HCT116 (cell line): ENCODE measurements at regions not wholly inside any gene's neighbourhood (a gene's known extent, or its start where the extent isn't known, plus 50 kb on each side); places are given as distances from the start of the nearest gene placed in this dataset.

Experiments used
- ATAC-seq: fragments of 200-7000 bp; cut with Tn5 transposase; 2 replicates; pipeline ENCODE4 v1.9.1; 2020; ENCODE audit warnings: mild to moderate bottlenecking, moderate library complexity
- BruUV-seq: library from RNA; stranded (reverse); fragments of 400-500 nt; replicated peaks from 2 replicates; lab custom pipeline; 2021; lab: Mats Ljungman, UMichigan
- CTCF ChIA-PET: fragments of 300-600 bp; sonication (Branson Sonifier 250); formaldehyde crosslinking; loops from one replicate; lab custom pipeline; 2021; ENCODE audit warnings: antibody characterized with exemption; lab: Charles Lee
- POLR2A ChIA-PET: fragments of 300-600, 350-600 bp; sonication (Branson Sonifier 250); formaldehyde crosslinking; loops from one replicate; lab custom pipeline; 2021; ENCODE audit warnings: antibody characterized with exemption; lab: Charles Lee
- RAD21 ChIA-PET, 2 experiments: fragments of 300-600 bp; sonication (Branson Sonifier 250); formaldehyde crosslinking; loops; one replicate each; lab custom pipeline; 2023; ENCODE audit warnings: low total read pairs in 2 of 2; ENCODE audit not compliant: uncharacterized antibody in 2 of 2, unreplicated experiment in 2 of 2, low non-redundant PET in 1 of 2; lab: Charles Lee
- DNase-seq: peaks from one replicate; pipeline ENCODE4 v3.0.0-alpha.2; 2010; ENCODE audit warnings: low read depth, low spot score
- H2AFZ ChIP-seq: fragments of 200-600 bp; shearing (Covaris generic), sonication (generic); 2 replicates; pipeline ENCODE4 v1.6.1; 2017; ENCODE audit warnings: low read depth, mixed run types, mixed read lengths, antibody characterized with exemption, low read length; ENCODE audit not compliant: poor library complexity, severe bottlenecking
- H3K27ac ChIP-seq: 2 replicates; pipeline ENCODE4 v1.5.1; 2012; ENCODE audit warnings: low read depth, low read length
- H3K27me3 ChIP-seq: fragments of 200-600 bp; sonication (generic); 2 replicates; pipeline ENCODE4 v1.6.1; 2016; ENCODE audit warnings: mixed run types, low read length, mixed read lengths; ENCODE audit not compliant: insufficient read depth
- H3K36me3 ChIP-seq, 2 experiments: fragments of 200-500 bp in 1 of 2; fragments of 200-600 bp in 1 of 2; sonication (Bioruptor generic) in 1 of 2; sonication (generic) in 1 of 2; 2 replicates each; pipeline versions ENCODE4 v1.5.1 to v1.6.1; 2014 to 2016; ENCODE audit warnings: low read length in 2 of 2, inconsistent platforms in 1 of 2, mixed read lengths in 1 of 2, mixed run types in 1 of 2; ENCODE audit not compliant: insufficient read depth in 2 of 2, control insufficient read depth in 1 of 2
- H3K4me1 ChIP-seq, 2 experiments: fragments of 200-600 bp in 1 of 2; sonication (generic) in 1 of 2; 2 replicates each; pipeline versions ENCODE4 v1.5.1 to v1.6.1; 2012 to 2017; ENCODE audit warnings: low read length in 2 of 2, inconsistent platforms in 1 of 2, mild to moderate bottlenecking in 1 of 2, mixed read lengths in 1 of 2, mixed run types in 1 of 2, moderate library complexity in 1 of 2; ENCODE audit not compliant: insufficient read depth in 2 of 2, control insufficient read depth in 1 of 2
- H3K4me2 ChIP-seq: fragments of 200-600 bp; sonication (generic); 2 replicates; pipeline ENCODE4 v1.6.1; 2017; ENCODE audit warnings: mixed run types, low read length, mixed read lengths
- H3K4me3 ChIP-seq, 2 experiments: fragments of 200-600 bp in 1 of 2; sonication (generic) in 1 of 2; replicated peaks in 1 of 2; 2 replicates each; pipeline ENCODE4 v1.5.1; 2011 to 2016; ENCODE audit warnings: low read length in 2 of 2, control low read depth in 1 of 2, low read depth in 1 of 2, mild to moderate bottlenecking in 1 of 2, mixed read lengths in 1 of 2, mixed run types in 1 of 2
- H3K79me2 ChIP-seq: fragments of 200-600 bp; sonication (generic); 2 replicates; pipeline ENCODE4 v1.6.1; 2017; ENCODE audit warnings: mild to moderate bottlenecking, mixed run types, low read length, moderate library complexity, mixed read lengths; ENCODE audit not compliant: insufficient read depth
- H3K9ac ChIP-seq: fragments of 200-600 bp; sonication (generic); 2 replicates; pipeline ENCODE4 v1.6.1; 2016; ENCODE audit warnings: low read length, mixed read lengths
- H3K9me2 ChIP-seq: fragments of 200-600 bp; sonication (generic), shearing (Covaris generic); 2 replicates; pipeline ENCODE4 v1.6.1; 2017; ENCODE audit warnings: mixed run types, mild to moderate bottlenecking, moderate library complexity; ENCODE audit not compliant: insufficient read depth
- H3K9me3 ChIP-seq, 2 experiments: fragments of 200-500 bp in 1 of 2; fragments of 200-600 bp in 1 of 2; sonication (Bioruptor generic) in 1 of 2; sonication (generic) in 1 of 2; 2 replicates each; pipeline ENCODE4 v1.6.1; 2014 to 2017; ENCODE audit warnings: low read length in 2 of 2, mixed read lengths in 2 of 2, inconsistent platforms in 1 of 2, low read depth in 1 of 2, mild to moderate bottlenecking in 1 of 2, mixed run types in 1 of 2, moderate library complexity in 1 of 2; ENCODE audit not compliant: control insufficient read depth in 1 of 2, insufficient read depth in 1 of 2
- H4K20me1 ChIP-seq: fragments of 200-600 bp; sonication (generic), shearing (Covaris generic); 2 replicates; pipeline ENCODE4 v1.6.1; 2017; ENCODE audit warnings: mixed run types, mild to moderate bottlenecking, moderate library complexity; ENCODE audit not compliant: insufficient read depth
- EGR1 ChIP-seq: IDR thresholded peaks from 2 replicates; pipeline ENCODE4 v1.6.1; 2012; ENCODE audit warnings: low read depth
- ELF1 ChIP-seq: IDR thresholded peaks from 2 replicates; pipeline ENCODE4 v1.6.1; 2012; ENCODE audit warnings: low read depth, borderline replicate concordance
- EZH2 ChIP-seq: fragments of 200-600 bp; sonication (generic); IDR thresholded peaks from 2 replicates; pipeline ENCODE4 v1.6.1; 2017; ENCODE audit warnings: antibody characterized with exemption, mixed run types
- FOSL1 ChIP-seq: IDR thresholded peaks from 2 replicates; pipeline ENCODE4 v1.6.1; 2012; ENCODE audit warnings: low read depth
- POLR2A ChIP-seq: IDR thresholded peaks from 2 replicates; pipeline ENCODE4 v1.7.0; 2011; ENCODE audit warnings: borderline replicate concordance; ENCODE audit not compliant: insufficient read depth, insufficient read length; ENCODE audit errors: extremely low read depth
- POLR2AphosphoS5 ChIP-seq: IDR thresholded peaks from 2 replicates; pipeline ENCODE4 v1.6.1; 2011; ENCODE audit warnings: mild to moderate bottlenecking, low read depth, low read length, moderate library complexity
- SIN3A ChIP-seq: IDR thresholded peaks from 2 replicates; pipeline ENCODE4 v1.6.1; 2012; ENCODE audit warnings: low read depth
- SP1 ChIP-seq: IDR thresholded peaks from 2 replicates; pipeline ENCODE4 v1.6.1; 2012; ENCODE audit warnings: low read depth
- YY1 ChIP-seq: IDR thresholded peaks from 2 replicates; pipeline ENCODE4 v1.6.1; 2011; ENCODE audit warnings: low read length, low read depth, moderate library complexity, mild to moderate bottlenecking; ENCODE audit not compliant: insufficient replicate concordance; ENCODE audit errors: extremely low read depth
- ZFX ChIP-seq: fragments of 450-650 bp; IDR thresholded peaks from 2 replicates; pipeline ENCODE4 v1.6.1; 2017
- intact Hi-C: fragments of 100-400 bp; cut with micrococcal nuclease; formaldehyde crosslinking; loops from 2 replicates; pipeline ENCODE4 v1.10.0; 2022
- TF ChIP-seq, protein P1 (sequence below): IDR thresholded peaks from 2 replicates; pipeline ENCODE4 v1.6.1; 2012; ENCODE audit warnings: low read depth

GRCh38 chr15:72884311-72884710, 100.8 kb upstream of the ADPGK start:
- ChIA-PET POLR2A (no interaction called here), CTCF (no interaction called here)
- Histone ChIP-seq H3K79me2 (no peaks in the 10 kb centered on the region), H4K20me1 (no peaks in the 10 kb centered on the region)
- TF ChIP-seq POLR2AphosphoS5: no peak
- TF ChIP-seq SIN3A: no peak
- no peak for TF ChIP-seq ELF1
- no peak for TF ChIP-seq POLR2A
- TF ChIP-seq YY1: no peak
- TF ChIP-seq ZFX: no peak
- no peak for TF ChIP-seq FOSL1
- TF ChIP-seq, all 23 proteins: peak for 0
- no peaks in the 10 kb centered on the region for H3K36me3 ChIP-seq
- no peak overlapping the region for H3K4me3 ChIP-seq
- H3K27me3 ChIP-seq: no peaks in the 10 kb centered on the region
- H2AFZ ChIP-seq: no peak overlapping the region
- H3K9me3 ChIP-seq: peaks cover 0 to 9% of the 10 kb centered on the region in 2 experiments; a peak in 2 of 4 replicates
- no peaks in the 10 kb centered on the region for H3K9me2 ChIP-seq
- no peak overlapping the region for H3K4me2 ChIP-seq
- intact Hi-C loops: no loop called here
- H3K9ac ChIP-seq: no peak overlapping the region
- DNase-seq (no peak), ATAC-seq (no peak)
- no peaks in the 10 kb centered on the region for H3K4me1 ChIP-seq
- no TSS peak for BruUV-seq
- H3K27ac ChIP-seq: no peak overlapping the region
- RAD21 ChIA-PET: no interaction called here

GRCh38 chr15:72873379-72874233, 90.0 kb upstream of the ADPGK start:
- intact Hi-C loops: no loop called here
- Histone ChIP-seq H3K27me3 (peaks cover 9% of the 10 kb centered on the region; the same call in 1 of the 2 replicates), H2AFZ (no peak overlapping the region), H3K4me2 (no peak overlapping the region), H3K4me3 (no peak overlapping the region), H3K79me2 (no peaks in the 10 kb centered on the region), H3K4me1 (no peaks in the 10 kb centered on the region), H3K9ac (no peak overlapping the region), H3K9me3 (no peaks in the 10 kb centered on the region), H3K9me2 (no peaks in the 10 kb centered on the region), H3K27ac (no peak overlapping the region), H3K36me3 (no peaks in the 10 kb centered on the region), H4K20me1 (no peaks in the 10 kb centered on the region)
- ChIA-PET RAD21 (no interaction called here), CTCF (no interaction called here), POLR2A (no interaction called here)
- BruUV-seq: no TSS peak
- ATAC-seq (no peak), DNase-seq (no peak)
- TF ChIP-seq EGR1 (no peak), ZFX (no peak), SP1 (no peak), EZH2 (no peak), SIN3A (no peak)
- TF ChIP-seq, protein P1, sequence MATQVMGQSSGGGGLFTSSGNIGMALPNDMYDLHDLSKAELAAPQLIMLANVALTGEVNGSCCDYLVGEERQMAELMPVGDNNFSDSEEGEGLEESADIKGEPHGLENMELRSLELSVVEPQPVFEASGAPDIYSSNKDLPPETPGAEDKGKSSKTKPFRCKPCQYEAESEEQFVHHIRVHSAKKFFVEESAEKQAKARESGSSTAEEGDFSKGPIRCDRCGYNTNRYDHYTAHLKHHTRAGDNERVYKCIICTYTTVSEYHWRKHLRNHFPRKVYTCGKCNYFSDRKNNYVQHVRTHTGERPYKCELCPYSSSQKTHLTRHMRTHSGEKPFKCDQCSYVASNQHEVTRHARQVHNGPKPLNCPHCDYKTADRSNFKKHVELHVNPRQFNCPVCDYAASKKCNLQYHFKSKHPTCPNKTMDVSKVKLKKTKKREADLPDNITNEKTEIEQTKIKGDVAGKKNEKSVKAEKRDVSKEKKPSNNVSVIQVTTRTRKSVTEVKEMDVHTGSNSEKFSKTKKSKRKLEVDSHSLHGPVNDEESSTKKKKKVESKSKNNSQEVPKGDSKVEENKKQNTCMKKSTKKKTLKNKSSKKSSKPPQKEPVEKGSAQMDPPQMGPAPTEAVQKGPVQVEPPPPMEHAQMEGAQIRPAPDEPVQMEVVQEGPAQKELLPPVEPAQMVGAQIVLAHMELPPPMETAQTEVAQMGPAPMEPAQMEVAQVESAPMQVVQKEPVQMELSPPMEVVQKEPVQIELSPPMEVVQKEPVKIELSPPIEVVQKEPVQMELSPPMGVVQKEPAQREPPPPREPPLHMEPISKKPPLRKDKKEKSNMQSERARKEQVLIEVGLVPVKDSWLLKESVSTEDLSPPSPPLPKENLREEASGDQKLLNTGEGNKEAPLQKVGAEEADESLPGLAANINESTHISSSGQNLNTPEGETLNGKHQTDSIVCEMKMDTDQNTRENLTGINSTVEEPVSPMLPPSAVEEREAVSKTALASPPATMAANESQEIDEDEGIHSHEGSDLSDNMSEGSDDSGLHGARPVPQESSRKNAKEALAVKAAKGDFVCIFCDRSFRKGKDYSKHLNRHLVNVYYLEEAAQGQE: no peak
